Stimulated activated CD8-positive, alpha-beta memory T cell treated with anti-CD3 and anti-CD28 coated beads, Interleukin-7, amount 100 ng/mL, for 4 hours (primary cell): ENCODE measurements at regions not wholly inside any gene's neighbourhood (a gene's known extent, or its start where the extent isn't known, plus 50 kb on each side); places are given as distances from the start of the nearest gene placed in this dataset.

Source experiments
- DNase-seq, 2 donors: peaks; one replicate each; pipeline ENCODE4 v3.0.0-alpha.2; 2020; ENCODE audit warnings: low read depth in 2 of 2

- DNase-seq = no peak
Measured at GRCh38 chr19:31223740-31224534, 125.3 kb downstream of the TSHZ3 start.

GRCh38 chr19:31220540-31220939 is 128.7 kb downstream of the TSHZ3 start:
- no peak for DNase-seq

GRCh38 chr19:31214997-31215396 is 134.2 kb downstream of the TSHZ3 start:
- DNase-seq = no peak

GRCh38 chr19:31214086-31214485 is 135.2 kb downstream of the TSHZ3 start:
- DNase-seq = peak; percentile 82 to 87

GRCh38 chr19:31211088-31211487 is 138.1 kb downstream of the TSHZ3 start:
- no peak for DNase-seq

- no peak for DNase-seq
Measured at GRCh38 chr19:31205887-31206518, 143.2 kb downstream of the TSHZ3 start.

- DNase-seq = no peak
Measured at GRCh38 chr19:31204115-31204514, 145.1 kb downstream of the TSHZ3 start.

GRCh38 chr19:31185261-31185660 is 164.0 kb downstream of the TSHZ3 start:
- no peak for DNase-seq

- DNase-seq = no peak
Measured at GRCh38 chr19:31181535-31181934, 167.7 kb downstream of the TSHZ3 start.

- DNase-seq = no peak
Measured at GRCh38 chr19:31180907-31181306, 168.3 kb downstream of the TSHZ3 start.

- no peak for DNase-seq
Measured at GRCh38 chr19:31179471-31179852, 169.8 kb downstream of the TSHZ3 start.

- DNase-seq = no peak
Measured at GRCh38 chr19:31178833-31179470, 170.3 kb downstream of the TSHZ3 start.

- DNase-seq = no peak
Measured at GRCh38 chr19:31177246-31177645, 172.0 kb downstream of the TSHZ3 start.

- DNase-seq = no peak
Measured at GRCh38 chr19:31175564-31176348, 173.5 kb downstream of the TSHZ3 start.

GRCh38 chr19:31174948-31175347 is 174.3 kb downstream of the TSHZ3 start:
- DNase-seq = no peak

GRCh38 chr19:31173991-31174390 is 175.2 kb downstream of the TSHZ3 start:
- no peak for DNase-seq

GRCh38 chr19:31171936-31172335 is 177.3 kb downstream of the TSHZ3 start:
- DNase-seq = no peak

GRCh38 chr19:31170046-31170445 is 179.2 kb downstream of the TSHZ3 start:
- DNase-seq = no peak

- DNase-seq = no peak
Measured at GRCh38 chr19:31168106-31168625, 181.1 kb downstream of the TSHZ3 start.

- DNase-seq = no peak
Measured at GRCh38 chr19:31167690-31168089, 181.5 kb downstream of the TSHZ3 start.

- no peak for DNase-seq
Measured at GRCh38 chr19:31166206-31166605, 183.0 kb downstream of the TSHZ3 start.

- DNase-seq = no peak
Measured at GRCh38 chr19:31164791-31165251, 184.4 kb downstream of the TSHZ3 start.
